Endothelial cell of umbilical vein (primary cell): ENCODE measurements at regions not wholly inside any gene's neighbourhood (a gene's known extent, or its start where the extent isn't known, plus 50 kb on each side); places are given as distances from the start of the nearest gene placed in this dataset.

ENCODE experiments used
- EZH2 ChIP-seq: IDR thresholded peaks from 2 replicates; pipeline ENCODE4 v1.6.1; 2012; ENCODE audit warnings: borderline replicate concordance, low read depth, mild to moderate bottlenecking, moderate library complexity, low read length, inconsistent platforms; ENCODE audit not compliant: severe bottlenecking
- JUN ChIP-seq: IDR thresholded peaks from 2 replicates; pipeline ENCODE4 v1.6.1; 2011; ENCODE audit warnings: borderline replicate concordance, low read depth; ENCODE audit not compliant: insufficient read length, insufficient read depth
- MYC ChIP-seq: IDR thresholded peaks from one replicate; pipeline ENCODE4 v1.6.1; 2011; ENCODE audit warnings: mild to moderate bottlenecking, low read depth, low read length
- POLR2A ChIP-seq: IDR thresholded peaks from 2 replicates; pipeline ENCODE4 v1.6.1; 2012; ENCODE audit warnings: low read depth, mild to moderate bottlenecking, control low read depth, low read length
- TF ChIP-seq, protein P1 (sequence below), 2 donors: IDR thresholded peaks; 1 replicate in 1 of 2; 2 replicates in 1 of 2; pipeline ENCODE4 v1.5.1; 2011; ENCODE audit warnings: low read length in 2 of 2, mild to moderate bottlenecking in 2 of 2, moderate library complexity in 2 of 2, control low read depth in 1 of 2, inconsistent platforms in 1 of 2, low read depth in 1 of 2; ENCODE audit not compliant: insufficient read depth in 1 of 2; ENCODE audit errors: extremely low read depth in 1 of 2
- TF ChIP-seq, protein P2 (sequence below): IDR thresholded peaks from 2 replicates; pipeline ENCODE4 v1.6.1; 2011; ENCODE audit not compliant: insufficient read depth, insufficient read length

DNA sequence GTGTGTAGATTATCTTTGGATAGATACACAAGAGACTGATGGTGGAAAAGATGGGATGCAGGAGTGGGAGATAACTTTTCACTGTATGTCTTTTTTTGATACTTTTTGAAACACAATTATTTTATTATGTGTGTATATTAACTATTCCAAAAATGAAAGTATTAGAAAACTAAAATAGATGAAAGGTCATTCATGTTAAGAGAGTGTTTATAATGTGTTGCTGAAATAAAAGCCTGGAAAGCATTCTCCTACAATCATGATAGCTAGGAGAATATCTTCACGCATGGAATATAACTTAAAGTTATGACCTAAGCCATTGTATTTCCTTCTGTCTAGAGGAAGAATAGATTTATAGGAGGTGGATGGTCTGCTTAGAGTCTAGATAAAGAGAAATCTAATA, 154.8 kb upstream of the MAST4 start:
- TF ChIP-seq, protein P1, sequence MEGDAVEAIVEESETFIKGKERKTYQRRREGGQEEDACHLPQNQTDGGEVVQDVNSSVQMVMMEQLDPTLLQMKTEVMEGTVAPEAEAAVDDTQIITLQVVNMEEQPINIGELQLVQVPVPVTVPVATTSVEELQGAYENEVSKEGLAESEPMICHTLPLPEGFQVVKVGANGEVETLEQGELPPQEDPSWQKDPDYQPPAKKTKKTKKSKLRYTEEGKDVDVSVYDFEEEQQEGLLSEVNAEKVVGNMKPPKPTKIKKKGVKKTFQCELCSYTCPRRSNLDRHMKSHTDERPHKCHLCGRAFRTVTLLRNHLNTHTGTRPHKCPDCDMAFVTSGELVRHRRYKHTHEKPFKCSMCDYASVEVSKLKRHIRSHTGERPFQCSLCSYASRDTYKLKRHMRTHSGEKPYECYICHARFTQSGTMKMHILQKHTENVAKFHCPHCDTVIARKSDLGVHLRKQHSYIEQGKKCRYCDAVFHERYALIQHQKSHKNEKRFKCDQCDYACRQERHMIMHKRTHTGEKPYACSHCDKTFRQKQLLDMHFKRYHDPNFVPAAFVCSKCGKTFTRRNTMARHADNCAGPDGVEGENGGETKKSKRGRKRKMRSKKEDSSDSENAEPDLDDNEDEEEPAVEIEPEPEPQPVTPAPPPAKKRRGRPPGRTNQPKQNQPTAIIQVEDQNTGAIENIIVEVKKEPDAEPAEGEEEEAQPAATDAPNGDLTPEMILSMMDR (IDR thresholded peaks at IDR 0.05; ENCODE audit: extremely low read depth in 1 of 2, insufficient read depth in 1 of 2, low read depth in 1 of 2, low read length in 2 of 2) = no peak
- TF ChIP-seq JUN = no peak
- TF ChIP-seq POLR2A = no peak
- TF ChIP-seq MYC = no peak
- no peak for TF ChIP-seq EZH2
- TF ChIP-seq, protein P2, sequence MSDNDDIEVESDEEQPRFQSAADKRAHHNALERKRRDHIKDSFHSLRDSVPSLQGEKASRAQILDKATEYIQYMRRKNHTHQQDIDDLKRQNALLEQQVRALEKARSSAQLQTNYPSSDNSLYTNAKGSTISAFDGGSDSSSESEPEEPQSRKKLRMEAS = no peak
